HG02642 (cell line): ENCODE measurements at regions not wholly inside any gene's neighbourhood (a gene's known extent, or its start where the extent isn't known, plus 50 kb on each side); places are given as distances from the start of the nearest gene placed in this dataset.
"Not testable (repeated sequence)": the region's sequence is repeated elsewhere in the genome, so short reads cannot be mapped to it uniquely, and the experiment has no call there.

Experiments
- ATAC-seq: cut with Tn5 transposase; IDR thresholded peaks from one replicate; pipeline ENCODE4 v1.9.1; 2021; ENCODE audit warnings: mild to moderate bottlenecking; ENCODE audit not compliant: unreplicated experiment, poor library complexity

DNA sequence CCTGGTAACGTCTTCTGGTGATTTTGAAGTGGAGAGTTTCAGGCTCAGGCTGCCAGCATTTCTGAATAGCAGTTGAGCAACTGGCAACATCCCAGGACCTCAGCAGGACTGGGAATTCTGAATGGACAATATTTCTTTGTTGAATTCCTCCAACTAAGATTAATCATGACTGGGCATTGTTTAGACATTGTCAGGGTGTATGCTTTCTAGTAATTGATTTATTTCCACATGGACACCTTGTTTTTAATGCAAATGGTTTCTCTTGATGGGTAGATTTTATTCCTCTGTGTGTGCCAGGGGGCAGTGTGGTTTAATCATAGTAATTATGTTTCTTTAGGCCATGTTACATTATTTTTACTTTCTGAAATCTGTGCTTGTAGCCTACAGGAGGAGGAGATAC lies 1004.7 kb upstream of the LCORL start:
- no peak for ATAC-seq

DNA sequence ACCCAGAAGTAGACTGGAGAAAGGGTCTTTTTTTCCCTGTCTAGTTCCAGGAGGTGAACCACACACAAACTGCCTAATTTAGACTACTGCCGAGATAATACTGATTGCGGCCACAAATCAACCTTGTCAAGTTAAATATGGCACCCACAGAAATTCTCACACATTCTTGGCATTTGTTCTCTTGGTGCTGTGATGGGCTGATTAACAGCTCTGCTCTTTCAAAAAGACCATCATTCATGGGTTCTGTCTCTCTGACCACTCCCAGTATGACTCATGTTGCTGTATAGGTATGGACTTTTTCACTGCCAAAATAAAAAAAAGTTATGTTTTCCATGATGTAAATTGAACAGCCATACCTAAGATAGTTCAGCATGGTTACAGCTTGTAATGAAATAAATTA lies 1003.5 kb upstream of the LCORL start:
- ATAC-seq = no peak

DNA sequence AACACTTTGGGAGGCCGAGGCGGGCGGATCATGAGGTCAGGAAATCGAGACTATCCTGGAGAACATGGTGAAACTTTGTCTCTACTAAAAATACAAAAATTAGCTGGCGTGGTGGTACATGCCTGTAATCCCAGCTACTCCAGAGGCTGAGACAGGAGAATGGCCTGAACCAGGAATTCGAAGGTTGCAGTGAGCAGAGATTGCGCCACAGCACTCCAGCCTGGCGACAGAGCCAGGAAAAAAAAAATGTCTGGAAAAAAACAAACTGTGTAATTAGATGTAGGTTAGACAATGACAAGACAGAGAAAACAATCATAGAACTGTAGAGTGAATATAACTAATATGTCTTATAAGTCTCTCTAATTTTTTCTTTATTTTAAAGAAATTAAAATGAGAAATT lies 1002.5 kb upstream of the LCORL start:
- no peak for ATAC-seq

DNA sequence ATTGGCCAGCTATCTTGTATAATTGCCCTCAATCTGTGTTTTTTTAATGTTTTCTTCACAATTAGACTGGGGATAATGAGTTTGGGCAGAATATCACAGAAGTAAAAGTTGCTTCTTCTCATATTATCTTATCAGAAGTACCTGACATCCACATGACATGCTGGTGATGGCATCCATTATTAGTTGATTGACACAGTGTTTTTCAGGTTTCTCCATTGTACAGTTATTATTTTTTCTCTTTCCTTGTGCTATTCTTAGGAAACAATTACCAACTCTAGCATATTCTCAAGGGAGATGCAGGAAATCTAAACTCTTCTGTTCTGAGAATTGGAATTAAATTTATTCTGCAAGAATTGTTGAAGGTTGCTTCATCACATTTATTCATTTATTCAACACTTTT lies 1000.1 kb upstream of the LCORL start:
- ATAC-seq = no peak

DNA sequence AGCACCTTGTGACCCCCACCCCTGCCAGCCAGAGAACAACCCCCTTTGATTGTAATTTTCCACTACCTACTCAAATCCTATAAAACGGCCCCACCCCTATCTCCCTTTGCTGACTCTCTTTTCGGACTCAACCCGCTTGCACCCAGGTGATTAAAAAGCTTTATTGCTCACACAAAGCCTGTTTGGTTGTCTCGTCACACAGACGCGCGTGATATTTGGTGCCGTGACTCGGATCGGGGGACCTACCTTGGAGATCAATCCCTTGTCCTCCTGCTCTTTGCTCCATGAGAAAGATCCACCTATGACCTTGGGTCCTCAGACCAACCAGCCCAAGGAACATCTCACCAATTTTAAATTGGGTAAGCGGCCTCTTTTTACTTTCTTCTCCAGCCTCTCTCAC lies 995.0 kb upstream of the LCORL start:
- ATAC-seq = not testable (repeated sequence)

DNA sequence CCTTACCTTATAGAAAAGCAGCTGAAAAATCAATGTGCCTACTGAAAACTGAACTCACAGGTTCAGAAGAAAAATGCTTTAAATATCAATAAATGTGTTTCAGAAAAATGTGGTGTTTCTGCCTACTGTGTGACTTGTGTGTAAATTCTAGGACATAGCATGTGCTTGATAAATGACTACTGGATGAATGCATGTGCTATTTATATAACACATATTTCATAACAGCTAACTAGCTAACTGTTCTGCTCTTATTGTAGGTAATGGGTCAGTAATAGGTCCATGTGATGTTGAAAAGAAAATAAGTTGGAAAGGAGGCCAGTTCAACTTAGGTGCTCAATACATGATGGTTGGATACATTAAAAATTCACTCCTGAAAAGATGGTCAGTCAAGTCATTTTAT lies 993.0 kb upstream of the LCORL start:
- no peak for ATAC-seq

DNA sequence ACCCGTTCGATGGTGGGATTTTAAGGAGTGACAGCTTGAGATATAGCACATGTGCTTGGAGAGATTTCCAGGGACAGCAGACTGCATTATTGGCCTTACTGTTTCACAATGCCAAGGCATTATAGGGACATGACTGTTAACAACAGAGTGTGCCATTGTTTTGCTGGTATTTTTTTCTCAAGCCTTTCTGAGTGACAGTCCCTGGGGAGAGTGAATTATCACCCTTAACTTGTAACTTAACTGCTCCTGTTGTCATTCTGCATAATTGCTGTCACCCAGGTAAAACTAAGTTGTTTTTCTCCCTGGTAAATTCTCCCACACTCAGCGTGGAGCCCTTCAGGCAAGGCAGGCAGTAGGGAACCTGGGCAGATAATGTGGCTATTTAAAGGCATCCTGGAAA lies 989.2 kb upstream of the LCORL start:
- ATAC-seq = no peak

DNA sequence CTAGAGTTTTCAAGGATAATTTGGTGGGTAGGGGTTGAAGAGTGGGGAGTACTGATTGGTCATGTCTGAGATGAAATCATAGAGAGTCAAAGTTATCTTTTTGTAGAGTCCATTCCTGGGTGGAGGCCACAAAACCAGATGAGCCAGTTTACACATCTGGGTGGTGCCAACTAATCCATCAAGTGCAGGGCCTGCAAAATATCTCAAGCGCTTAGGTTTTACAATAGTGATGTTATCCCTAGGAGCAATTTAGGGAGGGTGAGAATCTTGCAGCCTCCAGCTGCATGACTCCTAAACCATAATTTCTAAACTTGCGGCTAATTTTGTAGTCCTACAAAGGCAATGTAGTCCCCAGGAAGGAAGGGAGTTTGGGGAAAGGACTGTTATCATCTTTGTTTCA lies 988.3 kb upstream of the LCORL start:
- no peak for ATAC-seq

DNA sequence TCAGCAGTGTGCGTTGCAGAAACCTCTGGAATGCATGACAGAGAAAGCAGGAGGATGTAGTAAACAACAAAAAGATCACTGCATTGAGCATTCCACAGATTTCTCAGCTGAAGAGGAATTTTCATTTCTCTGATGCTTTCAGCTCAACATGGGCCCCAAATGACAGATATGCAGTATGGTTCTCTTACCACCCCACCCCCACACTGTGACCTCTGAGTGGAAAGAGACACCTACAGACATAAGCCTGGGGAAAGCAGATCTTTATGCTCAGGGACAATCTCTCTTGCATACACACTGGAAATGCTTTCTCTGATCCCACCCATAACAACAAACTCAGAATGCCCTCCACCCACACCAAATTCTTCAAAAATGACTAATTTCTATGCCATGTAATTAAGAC lies 983.7 kb upstream of the LCORL start:
- ATAC-seq = no peak

DNA sequence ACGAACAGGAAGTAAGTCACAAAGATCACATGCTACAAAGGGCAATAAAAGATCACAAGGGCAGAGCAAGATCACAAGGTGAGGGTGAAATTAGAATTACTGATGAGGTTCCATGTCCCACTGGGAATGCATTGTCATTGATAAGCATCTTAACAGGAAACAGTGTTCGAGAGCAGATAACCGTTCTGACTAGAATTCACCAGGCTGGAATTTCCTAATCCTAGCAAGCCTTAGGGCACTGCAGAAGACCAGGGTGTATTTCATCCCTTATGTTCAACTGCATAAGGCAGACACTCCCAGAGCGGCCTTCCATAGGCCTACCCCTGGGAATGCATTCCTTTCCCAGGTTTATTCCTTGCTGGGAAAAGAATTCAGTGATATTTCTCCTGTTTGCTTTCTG lies 980.6 kb upstream of the LCORL start:
- ATAC-seq = no peak

DNA sequence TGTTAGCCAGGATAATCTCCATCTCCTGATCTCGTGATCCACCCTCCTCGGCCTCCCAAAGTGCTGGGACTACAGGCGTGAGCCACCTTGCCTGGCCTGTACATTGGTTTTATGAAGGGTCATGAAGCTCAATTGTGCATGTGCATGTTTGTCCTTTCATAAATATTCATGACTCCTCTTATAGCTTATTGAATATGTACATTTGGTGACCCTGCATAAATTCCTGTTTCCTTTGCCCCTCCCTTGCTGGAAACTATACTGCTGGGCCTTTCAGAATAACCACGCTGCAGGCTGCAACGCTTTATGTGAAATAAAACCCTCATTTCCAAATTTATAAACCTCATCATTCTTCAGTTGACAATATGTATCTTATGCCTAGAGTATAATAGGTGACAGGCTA lies 978.0 kb upstream of the LCORL start:
- no peak for ATAC-seq

DNA sequence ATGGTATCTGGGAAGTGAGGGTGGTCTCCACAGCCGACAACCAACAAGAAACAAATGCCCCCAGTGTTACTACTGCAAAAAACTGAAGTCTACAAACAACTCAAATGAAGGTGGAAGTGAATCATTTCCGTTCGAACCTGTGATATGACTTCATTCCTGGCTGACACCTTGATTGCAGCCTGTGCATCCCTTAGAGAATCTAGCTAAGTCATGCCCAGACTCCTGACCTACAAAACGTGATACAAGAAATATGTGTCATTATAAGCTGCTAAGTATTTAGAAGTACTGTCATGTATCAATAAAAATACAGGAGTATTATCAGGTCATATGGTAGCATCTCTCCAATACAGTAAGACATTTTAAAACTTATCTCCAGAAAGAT lies 959.7 kb upstream of the LCORL start:
- ATAC-seq = no peak

DNA sequence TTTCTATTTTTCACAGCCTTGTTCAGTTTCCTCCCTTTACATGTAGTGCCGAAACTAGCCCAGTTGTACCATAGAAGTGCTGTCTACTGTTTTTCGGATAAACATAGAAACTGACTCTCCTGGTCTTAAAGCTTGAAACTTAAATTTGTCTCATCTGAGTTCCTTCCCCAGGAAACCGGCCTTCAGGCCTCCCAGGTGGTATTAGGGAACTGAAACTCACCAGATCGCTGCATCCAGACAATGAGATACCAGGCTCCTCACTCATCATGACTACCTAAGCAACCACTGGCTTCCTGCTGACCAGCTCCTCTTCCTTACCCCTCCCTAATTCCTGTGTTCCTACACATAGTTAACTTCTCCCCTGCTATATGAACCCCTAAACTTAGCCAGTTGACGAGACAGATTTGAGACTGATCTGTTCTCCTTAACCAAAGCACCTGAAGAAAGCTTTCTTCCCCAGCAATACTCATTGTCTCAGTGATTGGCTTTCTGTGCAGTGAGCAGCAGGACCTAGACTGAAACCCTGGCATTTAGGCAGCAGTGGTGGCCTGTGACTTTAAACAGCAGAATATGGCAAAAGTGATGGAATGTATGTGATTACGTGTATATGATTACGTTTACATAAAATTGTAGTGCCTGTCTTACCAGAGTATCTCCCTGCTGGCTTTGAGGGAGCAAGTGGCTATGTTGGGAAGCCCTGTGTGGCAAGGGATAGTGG lies 959.1 kb upstream of the LCORL start:
- ATAC-seq = peak; percentile 81

DNA sequence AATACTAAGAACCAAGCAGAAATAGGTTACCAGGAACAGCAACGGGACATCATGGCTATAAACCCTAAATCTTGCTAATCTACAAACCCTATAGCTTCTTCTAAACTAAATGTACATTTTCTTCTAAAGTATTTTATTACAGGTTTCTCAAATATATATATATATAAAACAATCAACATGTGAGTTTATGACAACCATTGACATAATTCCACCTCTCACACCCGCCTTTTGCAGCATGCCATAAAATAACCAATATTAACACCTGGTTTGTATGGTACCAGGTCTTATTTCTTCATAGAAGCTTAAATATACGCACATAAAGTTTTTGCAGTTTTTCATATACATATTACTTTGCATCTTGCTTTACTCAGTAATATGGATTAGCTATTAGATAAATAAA lies 955.3 kb upstream of the LCORL start:
- ATAC-seq = no peak

DNA sequence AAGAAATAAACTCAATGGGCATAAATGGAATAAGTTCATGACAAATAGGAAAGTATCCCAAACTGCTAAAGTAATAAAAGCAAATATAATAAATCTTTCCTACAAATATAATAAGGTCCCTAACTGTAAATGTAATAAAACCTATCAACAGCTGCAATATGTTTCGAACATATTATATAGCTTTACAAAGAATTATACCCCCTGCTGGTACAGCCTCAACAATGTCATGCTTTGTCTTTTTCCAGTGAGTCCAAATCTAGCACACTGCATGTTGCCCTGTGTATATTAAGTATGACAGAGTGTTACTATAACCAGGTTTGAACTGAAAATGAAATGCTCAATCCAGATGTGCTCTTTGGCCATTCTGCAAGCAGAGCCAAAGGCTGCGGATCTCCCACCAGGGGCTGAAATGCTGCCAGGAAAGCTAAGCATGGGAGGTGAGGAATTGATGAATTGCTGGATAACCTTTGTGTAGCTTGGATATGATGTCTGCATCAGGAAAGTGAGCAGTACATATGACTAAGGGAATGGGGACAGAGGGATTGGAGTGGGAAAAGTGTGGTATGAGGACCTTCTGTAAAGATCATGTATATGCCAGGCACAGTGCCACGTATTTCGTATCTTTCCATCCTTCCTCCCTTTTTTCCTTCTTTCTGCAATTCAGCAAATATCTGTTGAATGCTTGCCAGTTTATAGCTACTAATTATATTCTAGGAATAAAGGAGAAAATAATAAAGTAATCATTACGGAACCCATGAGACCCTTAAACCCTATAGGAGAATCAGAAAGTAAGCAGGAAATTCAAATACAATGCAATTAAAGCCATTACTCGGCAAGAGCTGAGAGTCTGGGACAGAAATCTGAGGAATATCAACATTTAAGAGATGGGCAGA lies 954.6 kb upstream of the LCORL start:
- ATAC-seq = no peak

DNA sequence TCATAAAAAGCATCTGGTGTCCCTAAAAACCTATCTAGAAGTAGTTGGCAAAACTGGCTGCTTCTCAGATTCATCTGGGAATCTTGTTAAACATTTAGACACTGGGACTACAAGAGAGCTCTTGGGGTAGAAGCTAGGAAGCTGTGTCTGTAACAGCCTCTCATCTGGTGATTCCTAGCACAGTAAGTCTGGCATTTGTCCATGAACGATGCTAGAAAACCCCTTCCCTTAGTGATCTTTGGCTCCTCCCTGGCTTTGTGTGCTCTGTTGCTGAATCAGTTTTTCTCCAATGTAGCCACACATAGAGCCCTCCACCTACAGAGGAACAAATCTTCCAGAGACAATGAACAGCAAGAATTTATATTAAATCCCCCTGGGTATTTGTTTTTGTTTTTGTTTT lies 951.7 kb upstream of the LCORL start:
- no peak for ATAC-seq

DNA sequence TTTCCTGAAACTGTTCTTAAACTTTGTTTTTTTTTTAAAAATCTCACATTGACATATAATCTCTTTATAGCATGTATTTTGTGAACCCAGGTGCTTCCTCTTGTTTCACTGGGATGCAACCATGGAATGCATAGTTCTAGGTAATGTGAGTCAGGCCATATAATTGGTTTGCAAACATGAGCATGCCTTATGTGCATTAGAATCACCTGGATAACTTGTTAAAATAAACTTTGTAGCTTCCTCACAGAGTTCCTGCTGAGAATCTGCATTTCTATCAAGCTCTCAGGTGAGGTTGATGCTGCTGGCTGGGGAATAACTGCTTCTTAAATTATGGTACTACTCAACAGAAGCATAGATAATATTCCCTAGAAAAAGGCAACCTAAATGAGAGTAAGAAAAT lies 940.3 kb upstream of the LCORL start:
- no peak for ATAC-seq

DNA sequence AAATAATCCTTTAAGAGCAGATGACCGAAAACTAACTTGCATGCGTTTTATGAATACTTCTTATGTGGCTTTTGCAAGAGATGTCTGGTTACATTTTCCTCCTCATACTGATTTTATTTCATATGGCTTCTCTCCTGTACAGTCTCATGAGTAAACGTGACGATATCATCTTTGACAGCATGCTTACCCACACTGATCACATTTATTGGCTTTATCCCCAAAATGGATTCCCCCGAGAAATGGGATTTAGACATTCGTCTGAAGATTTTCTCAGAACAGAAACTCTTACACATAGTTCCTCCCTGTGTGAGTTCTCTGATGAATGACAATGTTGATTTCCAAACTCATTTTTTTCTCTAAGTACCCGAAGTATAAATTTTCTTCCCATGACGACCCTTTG lies 939.7 kb upstream of the LCORL start:
- ATAC-seq = no peak

DNA sequence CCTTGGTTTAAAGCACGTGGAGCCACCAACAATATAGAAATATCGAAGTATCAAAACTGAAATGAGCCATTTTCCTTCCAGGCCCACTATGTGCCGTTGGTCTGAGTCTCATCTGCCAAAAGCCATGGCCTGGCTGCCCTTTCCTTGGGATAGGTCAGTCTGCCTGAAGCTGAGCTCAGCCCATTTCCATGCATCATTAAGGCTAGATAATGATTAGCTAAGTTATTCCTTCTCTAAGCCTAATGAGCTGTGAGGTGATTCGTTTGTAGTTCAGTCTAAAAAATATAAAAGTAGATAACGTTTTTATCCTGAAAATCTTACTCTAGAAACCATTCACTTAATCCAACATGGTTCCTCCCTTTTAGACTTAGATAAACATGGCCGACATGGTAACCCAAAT lies 936.2 kb upstream of the LCORL start:
- no peak for ATAC-seq

DNA sequence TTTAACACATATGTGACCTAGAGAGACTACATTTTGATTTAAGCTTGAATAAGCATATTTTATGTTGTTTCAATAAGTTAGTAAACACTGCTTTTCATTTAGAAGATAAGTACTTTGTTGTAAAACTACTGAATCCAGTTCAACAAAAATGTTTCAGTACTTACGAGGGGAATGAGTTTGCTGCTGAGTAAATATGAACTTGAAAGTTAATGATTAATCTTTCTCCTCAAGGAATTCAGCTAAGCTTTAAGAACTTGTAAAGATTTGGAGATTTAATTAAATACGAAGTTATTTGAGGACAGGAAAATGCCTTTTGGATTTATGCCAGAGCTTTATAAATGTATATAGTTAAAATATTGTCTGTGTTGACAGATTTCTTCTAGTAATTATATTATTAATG lies 933.0 kb upstream of the LCORL start:
- no peak for ATAC-seq

DNA sequence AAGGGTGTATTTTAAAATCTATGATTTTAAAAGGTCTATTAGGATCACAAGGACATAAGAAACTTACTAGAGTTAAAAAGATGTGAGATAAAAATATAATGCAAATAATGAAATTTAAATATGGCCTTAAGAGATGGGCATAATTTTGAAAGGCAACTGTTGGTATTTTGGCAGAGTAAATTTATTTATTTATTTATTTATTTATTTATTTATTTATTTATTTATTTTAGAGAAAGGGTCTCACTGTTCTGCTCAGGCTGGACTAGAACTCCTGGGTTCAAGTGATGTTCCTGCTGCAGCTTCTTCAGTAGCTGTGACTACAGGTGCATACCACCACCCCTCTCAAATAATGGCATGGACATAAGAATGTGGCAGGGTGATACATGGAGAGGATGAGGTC lies 932.1 kb upstream of the LCORL start:
- no peak for ATAC-seq

DNA sequence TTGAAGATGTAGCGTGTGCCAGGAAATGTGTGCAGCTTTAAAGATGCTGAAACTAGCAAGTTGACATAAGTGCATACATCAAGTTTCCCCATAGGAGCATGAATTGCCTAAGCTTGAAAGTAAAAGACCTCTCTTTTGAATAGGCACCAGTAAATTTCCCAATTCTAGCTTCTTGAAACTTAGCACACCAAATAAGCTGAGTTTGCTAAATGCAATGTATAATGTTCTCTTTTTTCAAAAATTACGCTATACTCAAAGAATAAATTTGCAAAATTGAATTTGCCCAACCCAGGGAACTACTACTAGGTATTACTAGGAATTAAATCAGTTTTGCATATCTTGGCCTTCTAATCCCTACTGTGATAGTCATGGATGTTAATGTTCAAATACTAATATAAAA lies 923.9 kb upstream of the LCORL start:
- ATAC-seq = no peak
